ENCODE measurements at regions not wholly inside any gene's neighbourhood (a gene's known extent, or its start where the extent isn't known, plus 50 kb on each side); places are given as distances from the start of the nearest gene placed in this dataset.

DNA sequence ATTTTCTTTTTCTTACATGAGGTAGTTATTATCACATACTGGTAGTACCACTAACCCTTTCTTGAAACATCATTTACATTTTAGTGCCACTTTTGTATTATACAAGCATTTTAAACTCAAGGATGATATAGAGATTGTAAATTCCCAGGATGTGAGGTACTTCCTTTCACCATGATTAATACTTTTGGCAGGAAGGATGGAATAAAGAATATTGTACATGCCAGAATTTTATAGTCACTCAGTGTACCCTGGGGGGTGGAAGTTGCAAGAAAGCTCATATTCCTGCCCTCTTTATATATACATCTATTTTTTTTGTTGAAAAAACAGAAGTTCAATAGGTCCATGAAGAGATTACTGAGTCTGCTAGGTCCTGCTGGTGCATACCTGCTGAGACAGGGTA is 141.0 kb upstream of the PLSCR5 start:
- Histone ChIP-seq H3K27ac (ENCODE audit: low read depth, low read length) (no peak overlapping the region), H3K4me3 (ENCODE audit: low read length in 2 of 2) (no peak overlapping the region), H3K27me3 (ENCODE audit: insufficient read depth, low read length) (no peaks in the 10 kb centered on the region), H3K9me3 (ENCODE audit: control insufficient read depth in 1 of 2, low read length in 2 of 2) (no peaks in the 10 kb centered on the region), H3K4me1 (ENCODE audit: insufficient read depth, low read length) (no peaks in the 10 kb centered on the region), H3K36me3 (ENCODE audit: insufficient read depth, low read length) (no peaks in the 10 kb centered on the region)
- POLR2A ChIA-PET (ENCODE audit: partially characterized antibody), result no interaction called here
- Mint-ChIP-seq H3K27me3 (no peaks in the 10 kb centered on the region), H3K36me3 (no peaks in the 10 kb centered on the region), H3K27ac (no peak overlapping the region), H3K9me3 (peaks cover 0 to 5% (median 1%) of the 10 kb centered on the region in 8 donors), H3K4me3 (no peak overlapping the region), H3K4me1 (no peaks in the 10 kb centered on the region)
- CTCF ChIA-PET (ENCODE audit: partially characterized antibody), result no interaction called here
- intact Hi-C loops (cut with micrococcal nuclease), result no loop called here
- DNase-seq, result no peak

DNA sequence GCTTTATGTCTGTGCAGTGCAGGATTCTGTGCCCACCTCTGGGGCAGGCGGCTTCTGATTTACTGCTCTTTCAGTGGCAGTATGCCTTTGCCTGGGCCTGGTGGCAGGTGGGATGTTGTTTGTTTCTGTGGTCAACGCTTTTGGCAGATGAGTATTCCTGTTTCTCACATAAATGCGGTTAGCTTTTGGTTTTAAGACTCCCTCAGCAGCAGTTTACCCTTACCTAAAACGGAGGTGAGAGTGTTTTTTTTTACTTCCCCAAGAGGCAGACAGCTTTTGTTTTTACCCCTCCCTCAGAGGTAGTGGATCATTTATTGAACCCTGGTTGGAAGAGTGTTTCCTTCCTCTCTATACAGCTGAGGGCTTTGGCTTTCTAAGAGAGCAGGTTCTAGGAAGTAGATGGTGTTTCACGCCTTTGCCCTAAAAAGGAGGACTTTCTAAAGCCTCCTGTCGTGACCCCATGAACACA is 134.1 kb upstream of the PLSCR5 start:
- Mint-ChIP-seq H3K27ac (no peak overlapping the region), H3K27me3 (no peaks in the 10 kb centered on the region), H3K9me3 (peaks cover 0 to 7% (median 0%) of the 10 kb centered on the region in 8 donors), H3K36me3 (no peaks in the 10 kb centered on the region), H3K4me3 (no peak overlapping the region), H3K4me1 (no peaks in the 10 kb centered on the region)
- DNase-seq, result no peak
- H3K9me3 ChIP-seq (ENCODE audit: control insufficient read depth in 1 of 2, low read length in 2 of 2), result no peaks in the 10 kb centered on the region
- no peak overlapping the region for H3K4me3 ChIP-seq (ENCODE audit: low read length in 2 of 2)
- POLR2A ChIA-PET (ENCODE audit: partially characterized antibody), result no interaction called here
- CTCF ChIA-PET (ENCODE audit: partially characterized antibody), result no interaction called here
- intact Hi-C loops (cut with micrococcal nuclease), result no loop called here
- no peak overlapping the region for H3K27ac ChIP-seq (ENCODE audit: low read depth, low read length)
- no peaks in the 10 kb centered on the region for H3K4me1 ChIP-seq (ENCODE audit: insufficient read depth, low read length)
- H3K27me3 ChIP-seq (ENCODE audit: insufficient read depth, low read length), result no peaks in the 10 kb centered on the region
- H3K36me3 ChIP-seq (ENCODE audit: insufficient read depth, low read length), result no peaks in the 10 kb centered on the region

DNA sequence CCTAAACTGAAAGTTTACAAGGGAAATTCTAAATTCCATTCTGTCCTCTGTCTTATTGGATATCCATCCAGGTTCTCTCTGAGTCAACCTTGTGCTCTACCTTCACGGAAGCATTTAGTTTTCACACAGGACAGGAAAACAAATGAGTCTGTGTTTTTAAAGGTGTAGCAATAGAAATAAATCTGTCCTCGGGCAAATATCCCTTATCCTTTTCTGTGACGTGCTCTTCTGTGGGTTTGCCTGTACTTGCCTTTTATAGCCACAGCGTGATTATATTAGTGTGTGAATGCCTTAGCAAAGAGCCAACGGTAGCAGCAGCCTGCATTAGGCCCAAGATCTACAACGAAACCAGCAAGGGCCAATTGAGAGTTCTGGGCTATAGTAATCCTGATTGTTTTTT is 127.2 kb upstream of the PLSCR5 start:
- no peaks in the 10 kb centered on the region for H3K36me3 ChIP-seq (ENCODE audit: insufficient read depth, low read length)
- no peaks in the 10 kb centered on the region for H3K27me3 ChIP-seq (ENCODE audit: insufficient read depth, low read length)
- no peak overlapping the region for H3K4me3 ChIP-seq (ENCODE audit: low read length in 2 of 2)
- H3K9me3 ChIP-seq (ENCODE audit: control insufficient read depth in 1 of 2, low read length in 2 of 2), result no peaks in the 10 kb centered on the region
- no peak overlapping the region for H3K27ac ChIP-seq (ENCODE audit: low read depth, low read length)
- Mint-ChIP-seq H3K27ac (no peak overlapping the region), H3K9me3 (peaks cover 0 to 15% (median 3%) of the 10 kb centered on the region in 8 donors), H3K27me3 (no peaks in the 10 kb centered on the region), H3K4me3 (no peak overlapping the region), H3K36me3 (no peaks in the 10 kb centered on the region), H3K4me1 (no peaks in the 10 kb centered on the region)
- CTCF ChIA-PET (ENCODE audit: partially characterized antibody), result no interaction called here
- H3K4me1 ChIP-seq (ENCODE audit: insufficient read depth, low read length), result no peaks in the 10 kb centered on the region
- POLR2A ChIA-PET (ENCODE audit: partially characterized antibody), result no interaction called here
- DNase-seq, result no peak
- intact Hi-C loops (cut with micrococcal nuclease), result no loop called here

DNA sequence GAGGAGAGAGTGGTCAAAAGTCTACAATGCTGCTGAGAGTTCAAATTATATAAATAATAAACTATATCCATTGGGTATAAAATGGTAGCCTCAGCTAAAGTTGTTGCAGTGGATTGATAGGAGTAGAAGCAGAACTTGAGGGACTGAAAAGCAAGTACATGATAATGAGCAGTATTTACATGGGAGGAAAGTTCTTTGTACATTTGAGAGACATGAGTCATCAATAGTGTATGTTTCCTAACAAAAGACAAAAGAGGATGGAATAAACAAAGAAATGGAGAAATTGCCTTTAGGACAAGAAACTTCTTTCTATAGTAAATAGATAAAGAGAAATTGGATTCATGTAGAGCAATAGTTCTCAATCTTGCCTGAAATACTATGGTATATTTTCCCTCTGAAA is 110.0 kb upstream of the PLSCR5 start:
- no peaks in the 10 kb centered on the region for H3K27me3 ChIP-seq (ENCODE audit: insufficient read depth, low read length)
- H3K27me3 Mint-ChIP-seq, result no peaks in the 10 kb centered on the region
- H3K4me3 Mint-ChIP-seq, result no peak overlapping the region
- H3K36me3 Mint-ChIP-seq, result no peaks in the 10 kb centered on the region
- no peaks in the 10 kb centered on the region for H3K4me1 ChIP-seq (ENCODE audit: insufficient read depth, low read length)
- H3K4me1 Mint-ChIP-seq, result no peaks in the 10 kb centered on the region
- H3K9me3 ChIP-seq (ENCODE audit: control insufficient read depth in 1 of 2, low read length in 2 of 2), result no peaks in the 10 kb centered on the region
- no peaks in the 10 kb centered on the region for H3K36me3 ChIP-seq (ENCODE audit: insufficient read depth, low read length)
- no peaks in the 10 kb centered on the region for H3K9me3 Mint-ChIP-seq
- no peak overlapping the region for H3K27ac ChIP-seq (ENCODE audit: low read depth, low read length)
- CTCF ChIA-PET (ENCODE audit: partially characterized antibody), result no interaction called here
- DNase-seq, result no peak
- H3K4me3 ChIP-seq (ENCODE audit: low read length in 2 of 2), result no peak overlapping the region
- H3K27ac Mint-ChIP-seq, result no peak overlapping the region
- POLR2A ChIA-PET (ENCODE audit: partially characterized antibody), result no interaction called here
- intact Hi-C loops (cut with micrococcal nuclease), result no loop called here

DNA sequence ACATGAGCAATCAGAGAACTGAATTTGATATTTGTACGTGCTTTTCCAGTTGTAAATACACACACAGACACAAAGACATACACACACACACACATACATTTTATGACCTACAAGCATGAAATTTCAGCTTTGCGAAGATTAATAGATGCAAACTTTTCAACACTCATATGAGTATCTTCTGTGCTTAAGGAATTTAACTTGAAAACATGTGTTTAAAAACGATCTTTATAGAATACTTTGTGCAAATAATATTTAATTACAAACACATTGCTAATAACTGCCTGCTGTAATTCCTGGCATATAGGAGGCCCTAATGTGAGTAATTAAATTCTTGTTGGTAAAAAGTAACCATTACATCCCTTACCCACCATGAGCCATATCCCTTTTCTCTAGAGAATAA is 107.7 kb upstream of the PLSCR5 start:
- CTCF ChIA-PET (ENCODE audit: partially characterized antibody), result no interaction called here
- no peak for DNase-seq
- no peak overlapping the region for H3K4me3 ChIP-seq (ENCODE audit: low read length in 2 of 2)
- H3K9me3 Mint-ChIP-seq, result peaks cover 0 to 3% (median 0%) of the 10 kb centered on the region in 8 donors
- H3K27me3 ChIP-seq (ENCODE audit: insufficient read depth, low read length), result no peaks in the 10 kb centered on the region
- no peaks in the 10 kb centered on the region for H3K4me1 Mint-ChIP-seq
- H3K27ac ChIP-seq (ENCODE audit: low read depth, low read length), result no peak overlapping the region
- no peaks in the 10 kb centered on the region for H3K9me3 ChIP-seq (ENCODE audit: control insufficient read depth in 1 of 2, low read length in 2 of 2)
- H3K27ac Mint-ChIP-seq, result no peak overlapping the region
- H3K27me3 Mint-ChIP-seq, result no peaks in the 10 kb centered on the region
- no peak overlapping the region for H3K4me3 Mint-ChIP-seq
- intact Hi-C loops (cut with micrococcal nuclease), result no loop called here
- POLR2A ChIA-PET (ENCODE audit: partially characterized antibody), result no interaction called here
- H3K36me3 ChIP-seq (ENCODE audit: insufficient read depth, low read length), result no peaks in the 10 kb centered on the region
- H3K36me3 Mint-ChIP-seq, result no peaks in the 10 kb centered on the region
- H3K4me1 ChIP-seq (ENCODE audit: insufficient read depth, low read length), result no peaks in the 10 kb centered on the region

DNA sequence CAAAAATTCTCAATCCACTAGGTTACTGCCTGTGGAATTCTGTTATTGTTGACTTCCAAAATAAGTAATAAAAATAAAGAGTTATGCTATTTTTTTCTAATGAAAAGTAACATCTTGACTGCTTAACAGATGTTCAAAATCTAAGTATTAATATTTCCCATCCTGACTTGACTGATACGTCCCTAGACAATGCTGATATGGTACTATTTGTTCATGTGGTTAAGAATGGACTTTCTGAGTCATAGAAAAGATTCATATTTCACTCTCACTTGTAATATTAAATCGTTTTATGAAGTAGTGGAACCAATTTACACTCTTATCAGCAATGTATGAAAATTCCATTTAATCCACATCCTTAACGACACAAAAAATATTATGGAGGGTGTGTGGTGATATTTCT is 104.8 kb upstream of the PLSCR5 start:
- H3K27me3 Mint-ChIP-seq, result no peaks in the 10 kb centered on the region
- no peaks in the 10 kb centered on the region for H3K36me3 Mint-ChIP-seq
- H3K27ac Mint-ChIP-seq, result no peak overlapping the region
- Histone ChIP-seq H3K27ac (ENCODE audit: low read depth, low read length) (no peak overlapping the region), H3K4me1 (ENCODE audit: insufficient read depth, low read length) (no peaks in the 10 kb centered on the region), H3K27me3 (ENCODE audit: insufficient read depth, low read length) (no peaks in the 10 kb centered on the region), H3K9me3 (ENCODE audit: control insufficient read depth in 1 of 2, low read length in 2 of 2) (no peaks in the 10 kb centered on the region), H3K4me3 (ENCODE audit: low read length in 2 of 2) (no peak overlapping the region), H3K36me3 (ENCODE audit: insufficient read depth, low read length) (no peaks in the 10 kb centered on the region)
- H3K4me3 Mint-ChIP-seq, result no peak overlapping the region
- ChIA-PET POLR2A (ENCODE audit: partially characterized antibody) (no interaction called here), CTCF (ENCODE audit: partially characterized antibody) (no interaction called here)
- no peaks in the 10 kb centered on the region for H3K4me1 Mint-ChIP-seq
- intact Hi-C loops (cut with micrococcal nuclease), result no loop called here
- no peak for DNase-seq
- peaks cover 0 to 3% (median 0%) of the 10 kb centered on the region in 8 donors for H3K9me3 Mint-ChIP-seq

DNA sequence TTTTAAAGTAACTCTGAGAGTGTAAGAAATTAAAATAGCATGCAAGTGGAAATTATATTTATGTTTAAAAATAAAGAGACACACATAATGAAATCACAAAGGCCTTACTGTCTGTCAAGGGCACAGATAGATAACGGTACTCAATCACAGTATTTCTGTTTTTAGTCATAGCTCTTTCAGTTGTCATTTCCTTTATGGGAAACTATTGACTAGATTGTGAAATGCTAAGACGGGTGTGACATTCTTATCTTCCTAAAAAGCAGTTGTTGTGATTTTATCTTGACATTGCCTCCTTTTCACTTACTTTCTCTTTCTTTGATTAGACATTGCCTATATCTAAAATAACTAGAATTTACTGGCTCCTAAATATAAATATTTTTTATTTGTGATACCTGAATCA is 100.1 kb upstream of the PLSCR5 start:
- peaks cover 0 to 3% (median 0%) of the 10 kb centered on the region in 8 donors for H3K9me3 Mint-ChIP-seq

DNA sequence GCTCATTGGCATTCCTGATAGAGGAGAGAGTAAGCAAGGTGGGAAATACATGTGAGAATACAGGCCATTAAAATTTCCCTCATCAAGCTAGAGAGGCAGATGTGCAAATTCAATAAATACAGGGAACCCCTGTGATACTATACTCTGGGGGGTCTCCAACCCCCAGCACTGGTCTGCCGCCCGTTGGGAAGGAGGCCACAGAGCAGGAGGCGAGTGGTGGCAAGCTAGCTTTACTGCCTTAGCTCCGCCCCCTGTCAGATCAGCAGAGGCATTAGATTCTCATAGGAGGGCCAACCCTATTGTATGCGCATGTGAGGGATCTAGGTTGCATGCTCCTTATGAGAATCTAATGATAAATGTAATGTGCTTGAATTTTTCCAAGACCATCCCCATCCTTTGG is 97.1 kb upstream of the PLSCR5 start:
- Mint-ChIP-seq H3K27me3 (no peaks in the 10 kb centered on the region), H3K36me3 (no peaks in the 10 kb centered on the region)
- CTCF ChIA-PET (ENCODE audit: partially characterized antibody), result no interaction called here

More for the DNA sequence above, 100.1 kb upstream of the PLSCR5 start:
- ChIA-PET CTCF (ENCODE audit: partially characterized antibody) (no interaction called here), POLR2A (ENCODE audit: partially characterized antibody) (no interaction called here)
- Histone ChIP-seq H3K36me3 (ENCODE audit: insufficient read depth, low read length) (no peaks in the 10 kb centered on the region), H3K27ac (ENCODE audit: low read depth, low read length) (no peak overlapping the region), H3K4me1 (ENCODE audit: insufficient read depth, low read length) (no peaks in the 10 kb centered on the region), H3K9me3 (ENCODE audit: control insufficient read depth in 1 of 2, low read length in 2 of 2) (no peaks in the 10 kb centered on the region), H3K4me3 (ENCODE audit: low read length in 2 of 2) (no peak overlapping the region), H3K27me3 (ENCODE audit: insufficient read depth, low read length) (no peaks in the 10 kb centered on the region)
- no peaks in the 10 kb centered on the region for H3K36me3 Mint-ChIP-seq
- H3K4me3 Mint-ChIP-seq, result no peak overlapping the region
- H3K27me3 Mint-ChIP-seq, result no peaks in the 10 kb centered on the region
- DNase-seq, result no peak
- intact Hi-C loops (cut with micrococcal nuclease), result no loop called here
- no peak overlapping the region for H3K27ac Mint-ChIP-seq
- H3K4me1 Mint-ChIP-seq, result no peaks in the 10 kb centered on the region

More for the DNA sequence above, 97.1 kb upstream of the PLSCR5 start:
- POLR2A ChIA-PET (ENCODE audit: partially characterized antibody), result no interaction called here
- Histone ChIP-seq H3K9me3 (ENCODE audit: control insufficient read depth in 1 of 2, low read length in 2 of 2) (no peaks in the 10 kb centered on the region), H3K36me3 (ENCODE audit: insufficient read depth, low read length) (no peaks in the 10 kb centered on the region), H3K4me3 (ENCODE audit: low read length in 2 of 2) (no peak overlapping the region), H3K4me1 (ENCODE audit: insufficient read depth, low read length) (no peaks in the 10 kb centered on the region), H3K27me3 (ENCODE audit: insufficient read depth, low read length) (no peaks in the 10 kb centered on the region), H3K27ac (ENCODE audit: low read depth, low read length) (no peak overlapping the region)
- no peak overlapping the region for H3K4me3 Mint-ChIP-seq
- no peaks in the 10 kb centered on the region for H3K4me1 Mint-ChIP-seq
- H3K9me3 Mint-ChIP-seq, result peaks cover 0 to 3% (median 0%) of the 10 kb centered on the region in 8 donors
- no peak overlapping the region for H3K27ac Mint-ChIP-seq
- no peak for DNase-seq
- intact Hi-C loops (cut with micrococcal nuclease), result no loop called here

All from CD4-positive, alpha-beta memory T cell (primary cell).